DMS114 treated with DMSO at 0.1 percent for 48 hours (cell line): ENCODE measurements at regions not wholly inside any gene's neighbourhood (a gene's known extent, or its start where the extent isn't known, plus 50 kb on each side); places are given as distances from the start of the nearest gene placed in this dataset.
"Not testable (repeated sequence)": the region's sequence is repeated elsewhere in the genome, so short reads cannot be mapped to it uniquely, and the experiment has no call there.

Source experiments
- DNase-seq: peaks from one replicate; lab custom pipeline; 2025; ENCODE audit not compliant: unreplicated experiment; lab: John Stamatoyannopoulos, UW

GRCh38 chr11:116384876-116385275 is 387.9 kb downstream of the BUD13 start:
- no peak for DNase-seq

GRCh38 chr11:116384407-116384806 is 388.4 kb downstream of the BUD13 start:
- DNase-seq, result no peak

GRCh38 chr11:116379185-116379828 is 393.5 kb downstream of the BUD13 start:
- DNase-seq, result no peak

GRCh38 chr11:116376547-116376946 is 396.2 kb downstream of the BUD13 start:
- DNase-seq, result no peak

GRCh38 chr11:116376054-116376453 is 396.7 kb downstream of the BUD13 start:
- DNase-seq, result no peak

- DNase-seq, result no peak
These were observed 397.6 kb downstream of the BUD13 start for GRCh38 chr11:116375221-116375620.

- no peak for DNase-seq
These were observed 398.7 kb downstream of the BUD13 start for GRCh38 chr11:116374085-116374484.

GRCh38 chr11:116373104-116373944 is 399.5 kb downstream of the BUD13 start:
- DNase-seq, result no peak

- no peak for DNase-seq
These were observed 401.6 kb downstream of the BUD13 start for GRCh38 chr11:116371146-116371545.

- no peak for DNase-seq
These were observed 404.0 kb downstream of the BUD13 start for GRCh38 chr11:116368784-116369183.

- no peak for DNase-seq
These were observed 405.7 kb downstream of the BUD13 start for GRCh38 chr11:116366980-116367645.

GRCh38 chr11:116366451-116366850 is 406.3 kb downstream of the BUD13 start:
- DNase-seq, result no peak

GRCh38 chr11:116364925-116365324 is 407.9 kb downstream of the BUD13 start:
- not testable (repeated sequence) for DNase-seq

- DNase-seq, result no peak
These were observed 408.4 kb downstream of the BUD13 start for GRCh38 chr11:116364348-116364747.

GRCh38 chr11:116360221-116360941 is 412.4 kb downstream of the BUD13 start:
- no peak for DNase-seq

- no peak for DNase-seq
These were observed 414.8 kb downstream of the BUD13 start for GRCh38 chr11:116357784-116358544.

GRCh38 chr11:116356451-116356850 is 416.3 kb downstream of the BUD13 start:
- no peak for DNase-seq

GRCh38 chr11:116355104-116355503 is 417.7 kb downstream of the BUD13 start:
- DNase-seq, result no peak

- no peak for DNase-seq
These were observed 419.2 kb downstream of the BUD13 start for GRCh38 chr11:116353589-116353988.

GRCh38 chr11:116352881-116353280 is 419.9 kb downstream of the BUD13 start:
- no peak for DNase-seq

- no peak for DNase-seq
These were observed 424.6 kb downstream of the BUD13 start for GRCh38 chr11:116348226-116348625.
